ENCODE measurements at regions not wholly inside any gene's neighbourhood (a gene's known extent, or its start where the extent isn't known, plus 50 kb on each side); places are given as distances from the start of the nearest gene placed in this dataset.
"Not testable (repeated sequence)": the region's sequence is repeated elsewhere in the genome, so short reads cannot be mapped to it uniquely, and the experiment has no call there.

DNA sequence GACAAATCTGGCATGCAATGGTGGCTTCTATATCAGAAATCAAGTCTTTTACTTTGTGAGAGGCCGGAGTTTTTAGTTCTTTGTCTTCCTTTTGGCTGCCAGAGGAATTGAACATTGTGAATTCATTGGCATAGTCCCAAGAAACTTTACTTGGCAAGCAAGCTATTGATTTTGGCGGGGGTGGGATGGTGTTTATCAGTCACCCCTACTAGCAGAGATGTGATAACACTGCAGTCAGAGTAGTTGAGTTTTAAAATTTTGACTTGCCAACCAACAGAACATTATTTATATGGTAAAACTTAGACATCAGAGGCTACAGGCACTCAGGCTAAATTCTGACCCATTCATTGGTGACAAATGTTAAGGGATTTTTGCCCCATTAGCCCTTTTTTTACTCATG, 129.7 kb downstream of the FAM72C start:
- not testable (repeated sequence) for DNase-seq (ENCODE audit: low spot score); FAIRE-seq

DNA sequence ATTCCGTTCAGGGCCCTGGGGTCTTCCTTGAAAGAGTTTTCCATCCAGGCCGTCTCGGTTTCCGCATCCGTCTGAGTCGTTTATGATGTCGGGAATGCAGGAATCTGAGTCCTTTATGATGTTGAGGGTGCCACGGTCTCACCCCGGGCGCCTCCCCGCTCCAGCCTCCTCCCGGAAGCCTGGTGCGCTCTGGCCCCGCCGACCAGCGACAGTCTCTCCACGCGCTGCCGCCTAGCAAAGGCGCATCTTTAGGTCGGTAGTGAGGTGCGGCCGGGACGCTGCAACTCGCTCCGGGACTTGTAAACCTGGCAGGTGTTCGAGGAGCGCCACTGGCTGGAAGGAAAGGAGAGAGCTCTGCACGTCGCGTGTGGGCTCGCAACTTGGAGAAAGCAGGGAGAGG, 132.6 kb downstream of the FAM72C start:
- FAIRE-seq = not testable (repeated sequence)

DNA sequence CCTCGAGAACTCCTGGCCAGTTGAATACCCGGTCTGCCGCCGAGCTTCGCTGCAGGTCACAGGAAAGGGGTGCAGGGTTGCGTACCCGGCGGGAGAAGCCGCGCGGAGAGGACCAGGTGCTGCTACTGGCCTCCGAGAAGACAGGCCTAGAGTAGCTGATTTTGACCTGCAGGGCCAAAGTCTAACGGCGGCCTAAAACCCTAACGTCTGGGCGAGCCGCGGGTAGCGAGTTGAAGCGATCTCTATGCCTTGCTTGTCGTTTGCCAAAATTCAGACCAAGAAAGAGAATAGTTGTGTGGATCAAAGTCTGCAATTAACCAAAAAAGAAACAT, 133.2 kb downstream of the FAM72C start:
- DNase-seq (ENCODE audit: low spot score); FAIRE-seq: not testable (repeated sequence)

More for the DNA sequence above, 132.6 kb downstream of the FAM72C start:
- not testable (repeated sequence) for DNase-seq (ENCODE audit: low spot score)

DNA sequence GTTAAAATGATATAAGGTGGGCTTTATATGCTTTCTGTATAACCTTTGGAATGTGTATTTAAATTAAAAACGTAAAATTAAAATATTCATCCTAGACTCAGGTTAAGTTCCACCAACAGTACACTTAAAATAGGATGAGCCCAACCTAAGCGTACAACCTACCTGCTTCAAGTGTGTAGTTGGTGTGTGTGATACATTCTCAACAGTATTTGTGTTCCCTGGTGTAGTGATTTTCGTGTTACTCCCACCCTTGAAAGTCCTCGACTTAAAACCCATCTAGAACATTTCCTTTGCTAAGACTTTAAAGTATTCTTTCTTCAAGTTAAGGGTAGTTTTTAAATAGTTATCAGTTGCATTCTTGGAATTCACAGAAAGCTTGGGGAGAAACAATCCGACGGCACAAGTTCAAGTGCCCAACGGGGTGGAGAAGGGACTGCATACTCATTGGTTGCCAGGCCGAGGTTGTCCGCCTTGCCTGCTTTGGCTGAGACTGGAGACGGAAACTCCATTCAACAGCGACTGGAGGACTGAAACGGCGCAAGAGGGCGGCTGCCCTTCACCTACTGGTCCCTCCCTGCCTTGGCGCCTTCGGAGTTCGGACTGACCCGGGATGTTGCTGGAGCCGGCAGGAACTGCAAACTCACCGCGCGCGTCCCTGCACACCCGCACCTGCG, 133.7 kb downstream of the FAM72C start:
- not testable (repeated sequence) for FAIRE-seq; DNase-seq (ENCODE audit: low spot score)

DNA sequence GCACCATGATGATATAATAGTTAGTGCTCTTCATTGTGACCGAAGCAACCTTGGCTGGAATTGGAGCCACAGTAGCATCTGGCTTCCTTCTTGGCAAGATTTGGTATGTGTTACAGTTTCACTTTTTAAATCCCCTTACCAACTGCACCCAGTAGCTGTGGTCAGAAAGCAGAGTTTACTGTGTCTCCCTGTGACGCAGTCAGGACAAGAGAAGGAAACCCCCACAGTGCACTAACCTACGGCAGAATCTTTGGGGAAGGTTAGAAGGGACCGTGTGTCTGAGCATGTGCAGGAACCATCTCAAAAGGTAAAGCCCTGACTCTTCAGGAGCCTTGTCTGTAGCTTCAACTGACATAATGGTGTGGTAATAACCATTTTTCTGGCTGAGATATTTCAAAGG, 138.4 kb downstream of the FAM72C start:
- FAIRE-seq; DNase-seq (ENCODE audit: low spot score): not testable (repeated sequence)

DNA sequence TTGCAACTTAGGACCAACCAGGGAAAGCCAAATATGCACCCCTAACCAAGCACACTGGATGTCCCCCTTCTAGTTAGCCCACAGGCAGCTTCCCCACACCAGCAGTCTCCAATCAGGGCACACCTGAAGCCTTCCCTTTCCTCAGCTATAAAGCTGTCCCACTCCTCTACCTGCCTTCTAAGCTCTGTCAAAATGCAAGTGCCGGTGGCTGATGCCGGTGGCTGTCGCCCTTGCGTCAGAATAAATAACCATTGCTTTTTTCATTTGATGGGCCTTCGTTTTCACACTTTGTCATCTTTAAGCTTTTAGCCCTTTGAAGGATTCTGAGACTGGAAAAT, 139.4 kb downstream of the FAM72C start:
- FAIRE-seq; DNase-seq (ENCODE audit: low spot score): not testable (repeated sequence)

DNA sequence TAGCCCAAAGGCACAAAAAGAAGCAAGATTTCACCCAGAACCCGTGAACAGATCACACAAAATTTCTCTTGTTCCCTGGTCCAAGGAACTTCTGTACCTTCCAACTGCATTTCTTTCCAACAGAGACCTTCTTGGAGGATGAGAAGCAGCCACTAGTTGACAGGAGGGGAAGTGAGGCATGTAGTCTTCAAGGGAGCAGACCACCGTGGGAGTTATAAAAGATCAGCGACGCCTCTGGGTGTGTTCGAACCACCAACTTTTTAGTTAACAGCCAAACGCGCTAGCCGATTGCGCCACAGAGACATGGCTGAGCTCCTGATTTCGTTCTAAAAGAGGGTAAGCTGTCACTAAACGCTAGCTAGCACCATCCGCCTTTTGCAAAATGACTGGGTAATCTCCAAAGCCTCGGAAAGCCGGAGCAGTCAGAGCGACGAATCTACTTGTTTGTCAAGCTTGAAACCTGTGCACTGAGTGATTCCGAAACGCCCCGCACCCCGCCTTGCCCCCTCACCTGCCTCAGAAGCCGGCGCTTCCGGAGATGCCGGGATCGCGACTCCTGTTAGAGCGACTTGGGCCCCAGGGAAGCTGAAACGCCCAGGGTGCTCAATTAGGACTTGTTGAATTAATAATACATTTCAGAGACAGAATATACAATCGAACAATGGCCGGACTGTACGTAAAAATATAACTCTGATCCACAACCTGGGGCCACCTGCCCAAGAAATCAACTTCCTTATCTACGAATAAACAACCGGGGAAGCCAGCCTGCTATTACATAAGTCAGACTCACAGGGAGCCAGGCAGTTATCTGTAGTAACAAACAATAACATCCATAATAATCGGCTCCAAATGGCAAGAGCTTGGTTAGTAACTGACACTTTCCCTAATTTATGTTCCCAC, 140.1 kb downstream of the FAM72C start:
- not testable (repeated sequence) for FAIRE-seq; DNase-seq (ENCODE audit: low spot score)

DNA sequence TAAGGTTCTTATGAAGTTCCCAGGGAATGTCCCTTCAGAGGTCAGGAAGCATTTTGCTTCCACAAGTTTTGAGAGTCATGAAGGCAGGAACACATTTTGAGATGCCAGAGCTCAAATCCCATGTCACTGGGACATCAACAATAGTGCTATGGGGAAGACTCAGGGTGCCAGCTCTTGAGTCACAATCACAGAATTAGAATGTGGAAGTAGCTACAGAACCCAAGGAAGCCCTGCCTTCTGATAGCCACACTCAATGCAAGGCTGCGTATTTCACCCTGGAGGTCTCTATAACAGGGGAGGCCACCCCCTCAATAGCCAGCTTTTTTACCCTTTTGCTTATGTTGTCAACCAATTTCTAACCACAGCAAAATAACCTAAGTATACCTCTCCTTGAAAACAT, 145.6 kb downstream of the FAM72C start:
- FAIRE-seq; DNase-seq (ENCODE audit: low spot score): not testable (repeated sequence)

DNA sequence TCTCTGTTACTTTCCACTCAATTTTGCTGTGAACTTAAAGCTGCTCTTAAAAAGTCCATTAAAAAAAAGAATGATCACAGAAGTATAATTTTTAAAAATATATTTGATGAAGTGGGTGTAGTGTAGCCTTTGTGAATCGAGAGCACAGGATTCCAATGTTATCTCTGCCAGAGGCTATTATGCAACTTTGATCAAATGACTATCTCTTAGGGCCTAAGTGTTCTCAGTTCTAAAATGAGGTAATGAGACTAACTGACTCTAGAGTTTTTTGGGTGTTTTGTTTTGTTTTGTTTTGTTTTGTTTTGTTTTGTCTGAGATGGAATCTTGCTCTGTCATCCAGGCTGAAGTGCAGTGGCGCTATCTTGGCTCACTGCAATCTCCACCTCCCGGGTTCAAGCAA, 147.5 kb downstream of the FAM72C start:
- FAIRE-seq; DNase-seq (ENCODE audit: low spot score): not testable (repeated sequence)

DNA sequence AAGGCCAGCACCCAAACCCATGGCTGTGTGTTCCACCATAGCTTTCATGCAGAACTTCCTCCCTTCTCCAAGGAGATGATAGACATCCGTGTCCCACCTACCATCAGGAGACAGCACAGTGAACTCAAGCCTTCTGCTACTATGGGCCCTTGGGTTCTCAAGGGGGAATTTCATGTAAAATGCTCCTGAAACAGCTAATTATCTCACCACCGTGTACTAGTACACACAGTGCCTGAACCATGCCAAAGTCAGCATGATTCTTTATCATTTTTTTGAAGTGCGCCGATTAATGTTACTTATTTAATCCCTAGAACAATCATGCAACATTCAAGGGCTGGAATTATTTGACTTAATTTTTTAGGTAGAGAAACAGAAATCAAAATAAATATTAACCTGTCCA, 151.7 kb downstream of the FAM72C start:
- FAIRE-seq; DNase-seq (ENCODE audit: low spot score): not testable (repeated sequence)

DNA sequence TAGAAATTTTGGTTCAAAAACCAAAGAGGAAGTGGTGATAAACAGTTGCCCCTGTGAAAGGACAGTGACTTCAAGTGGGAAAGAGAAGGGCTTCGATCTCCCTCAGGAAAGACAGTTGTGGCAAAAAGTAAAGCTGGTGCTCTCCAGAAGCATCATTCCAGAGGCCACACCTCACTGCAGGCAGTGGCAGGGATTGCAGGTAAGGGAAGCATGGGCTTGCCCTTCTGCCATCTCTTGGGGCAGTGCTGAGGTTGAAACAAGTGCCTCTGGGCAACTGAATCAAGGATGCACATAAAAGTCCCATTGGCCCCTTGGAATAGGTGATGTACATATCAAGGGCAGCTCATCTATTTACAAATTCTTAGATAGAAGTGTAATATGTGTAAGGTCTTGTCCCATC, 155.4 kb downstream of the FAM72C start:
- DNase-seq (ENCODE audit: low spot score); FAIRE-seq: not testable (repeated sequence)

DNA sequence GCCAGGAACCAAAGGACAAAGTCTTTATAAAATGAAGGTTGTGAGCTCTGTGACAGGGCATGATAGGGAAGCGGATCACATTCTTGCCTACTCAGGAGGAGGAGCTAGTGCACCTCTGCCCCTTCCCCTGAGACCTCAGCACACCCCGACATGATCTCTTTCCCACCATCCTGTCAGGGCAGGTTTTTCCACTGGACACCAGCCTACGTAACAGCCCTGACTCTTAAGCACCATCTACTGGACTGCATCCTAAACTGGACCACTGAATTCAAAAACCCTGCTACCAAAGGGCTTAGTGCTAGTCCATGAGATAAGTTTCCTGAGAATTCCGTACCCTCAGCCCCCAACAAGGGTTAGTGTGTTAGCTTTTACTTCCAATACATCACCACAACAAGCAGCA, 166.4 kb downstream of the FAM72C start:
- not testable (repeated sequence) for DNase-seq (ENCODE audit: low spot score); FAIRE-seq

DNA sequence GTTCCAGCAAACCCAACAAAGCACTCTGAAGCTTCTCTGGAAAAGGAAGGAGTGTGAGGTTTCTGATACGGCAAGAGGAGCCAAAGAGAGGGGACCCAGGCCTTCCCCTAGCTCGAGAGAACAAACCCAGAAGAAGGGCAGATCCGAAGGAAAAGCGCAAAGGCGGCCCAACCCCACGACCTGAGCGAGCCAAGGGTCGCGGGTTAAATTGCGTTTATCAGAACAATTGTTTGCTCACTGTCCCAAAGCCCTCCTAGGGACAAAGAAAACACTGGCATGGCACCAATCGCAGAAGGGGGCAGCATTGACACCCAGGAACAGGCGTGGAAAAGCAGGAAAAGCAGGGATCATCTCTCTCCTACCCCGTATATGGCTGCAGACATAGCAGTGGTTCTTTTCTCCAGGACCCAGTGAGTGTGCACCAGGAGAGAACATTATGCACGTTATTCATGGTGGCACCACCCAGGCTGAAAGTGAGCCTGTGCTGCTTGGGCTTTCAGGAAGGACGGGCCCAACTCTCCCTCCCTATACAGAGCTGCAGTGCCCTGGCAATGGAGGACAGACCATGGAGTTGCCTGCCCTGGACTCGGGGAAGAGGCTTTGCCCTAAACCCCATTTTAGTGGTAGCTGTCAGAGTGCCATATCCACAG, 167.0 kb downstream of the FAM72C start:
- DNase-seq (ENCODE audit: low spot score); FAIRE-seq: not testable (repeated sequence)

DNA sequence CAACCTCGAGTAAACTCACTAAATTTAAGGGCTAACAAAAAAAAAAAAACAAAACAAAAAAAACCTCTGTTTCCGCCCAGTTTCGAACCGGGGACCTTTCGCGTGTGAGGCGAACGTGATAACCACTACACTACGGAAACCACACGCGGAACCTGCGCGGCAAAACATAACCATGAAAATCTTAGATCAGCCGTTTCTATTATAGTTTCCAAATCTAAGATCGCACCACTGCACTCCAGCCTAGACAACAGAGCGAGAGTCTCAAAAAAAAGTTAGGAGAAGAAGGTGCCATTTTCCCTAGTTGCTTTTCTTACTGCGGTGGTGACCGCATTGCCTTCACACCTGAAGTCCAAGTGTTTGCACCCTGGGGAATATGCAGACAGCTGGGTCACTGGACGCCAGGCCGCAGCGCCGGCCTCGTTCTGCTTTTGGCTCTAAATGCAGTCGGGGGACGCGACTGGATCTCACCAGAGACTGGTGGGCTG, 167.8 kb downstream of the FAM72C start:
- FAIRE-seq = not testable (repeated sequence)
- DNase-seq (ENCODE audit: low spot score) = peak; percentile 11

DNA sequence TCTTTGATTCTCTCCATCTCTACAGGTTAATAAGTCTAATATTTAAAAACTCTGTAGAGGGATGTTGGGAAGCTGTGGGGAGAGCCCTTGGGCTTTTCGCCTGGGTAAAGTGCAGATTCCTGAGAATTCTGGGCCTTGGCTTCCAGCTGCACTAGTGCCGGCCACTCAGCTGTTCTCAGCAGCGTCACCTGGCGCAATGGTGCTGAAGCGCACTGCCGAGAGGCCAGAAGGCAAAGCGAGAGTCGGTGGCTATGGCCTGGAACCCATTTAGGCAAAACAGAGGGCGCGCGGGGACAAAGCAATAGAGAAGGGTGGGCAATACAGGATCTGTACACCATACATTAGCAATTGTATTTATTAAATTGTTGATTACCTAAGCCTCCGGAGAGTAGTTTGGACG, 168.7 kb downstream of the FAM72C start:
- not testable (repeated sequence) for DNase-seq (ENCODE audit: low spot score)
- FAIRE-seq = peak; percentile 11

DNA sequence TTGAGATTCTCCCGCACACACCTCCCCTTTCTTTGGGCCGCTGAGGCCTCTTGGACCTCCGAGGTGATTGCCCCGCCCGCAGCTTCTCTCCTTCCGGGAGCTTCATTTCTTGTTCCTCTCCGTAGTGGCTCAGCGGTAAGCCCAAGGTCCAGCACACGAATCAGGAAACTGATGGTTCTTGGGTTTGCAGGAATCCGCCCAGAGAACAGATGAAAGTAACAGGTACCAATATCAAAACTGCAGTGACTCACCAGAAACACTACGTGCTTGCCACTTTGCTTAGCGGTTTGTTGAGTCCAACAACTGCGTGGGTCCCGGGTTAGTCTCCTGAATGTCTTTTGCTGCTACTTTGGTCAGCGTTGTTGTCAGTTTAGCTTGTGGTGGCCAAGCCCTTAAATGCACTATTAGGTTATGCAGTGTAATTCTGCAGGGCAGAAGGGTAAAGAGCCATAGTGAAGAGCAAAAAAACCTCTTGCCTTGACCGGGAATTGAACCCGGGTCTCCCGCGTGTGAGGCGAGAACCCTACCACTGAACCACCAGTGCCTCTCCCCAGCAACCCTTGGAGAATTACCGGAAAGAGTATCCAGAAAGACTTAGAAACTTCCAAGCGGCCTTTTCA, 172.1 kb downstream of the FAM72C start:
- DNase-seq (ENCODE audit: low spot score) = not testable (repeated sequence)
- peak; percentile 77 for FAIRE-seq

DNA sequence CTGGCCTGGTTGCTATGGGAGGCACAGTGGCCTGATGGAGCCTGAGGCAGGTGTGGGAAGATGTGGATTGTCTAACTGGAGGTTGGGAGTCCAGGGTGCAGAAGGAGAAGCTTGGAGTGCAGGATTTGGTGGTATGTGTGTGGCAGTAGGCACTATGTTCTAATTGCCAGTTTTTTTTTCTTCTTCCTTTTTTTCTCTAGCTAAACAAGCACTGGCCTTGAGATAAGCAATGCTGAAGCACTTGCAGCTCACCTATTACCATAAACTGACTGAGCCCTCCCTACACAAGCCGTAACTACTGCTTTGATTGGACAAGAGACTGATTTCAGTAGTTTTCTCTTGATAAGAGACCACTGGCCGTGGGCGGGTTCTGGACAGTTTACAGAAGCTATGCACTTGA, 175.4 kb downstream of the FAM72C start:
- not testable (repeated sequence) for DNase-seq (ENCODE audit: low spot score); FAIRE-seq

DNA sequence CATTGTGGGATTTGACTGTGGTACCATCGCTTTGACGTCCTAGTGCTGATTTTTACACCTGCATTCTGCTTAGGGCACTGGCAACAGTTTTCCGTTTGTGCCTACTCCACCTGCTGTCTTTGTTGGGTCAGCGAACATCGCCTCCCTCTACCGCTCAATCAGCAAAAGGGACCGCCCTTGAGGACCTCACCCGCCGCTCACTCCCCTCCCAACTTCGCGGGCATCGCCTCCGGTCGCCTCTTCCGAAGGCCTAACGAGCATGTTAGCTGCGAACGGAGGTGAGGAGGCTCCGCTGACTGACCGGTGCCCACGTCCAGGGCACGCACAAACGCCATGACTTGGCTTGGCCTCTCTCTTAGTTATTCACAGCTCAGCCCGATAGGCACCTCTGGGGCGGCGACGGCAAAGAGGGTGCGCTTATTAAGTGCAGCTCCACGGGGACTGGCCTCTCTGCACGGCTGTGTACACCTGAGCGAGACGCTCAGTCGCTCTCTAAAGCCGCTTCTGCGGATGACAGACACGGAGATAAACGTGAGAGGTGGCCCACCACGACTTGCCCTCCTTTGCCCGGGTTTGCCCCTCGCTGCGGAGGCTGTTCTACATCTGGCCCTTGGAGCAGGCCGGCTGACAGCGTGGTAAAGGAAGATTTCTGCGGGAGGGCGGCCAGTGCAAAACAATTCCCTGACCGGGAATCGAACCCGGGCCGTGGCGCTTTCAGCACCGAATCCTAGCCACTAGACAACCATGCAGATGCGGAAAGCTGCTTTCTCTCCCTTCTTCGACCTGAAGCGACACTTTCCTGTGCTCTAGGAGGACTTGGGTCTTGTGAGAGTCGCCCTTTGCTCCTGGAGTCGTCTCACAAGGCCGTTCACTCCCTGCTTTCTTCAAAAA, 179.5 kb downstream of the FAM72C start:
- FAIRE-seq; DNase-seq (ENCODE audit: low spot score): not testable (repeated sequence)

DNA sequence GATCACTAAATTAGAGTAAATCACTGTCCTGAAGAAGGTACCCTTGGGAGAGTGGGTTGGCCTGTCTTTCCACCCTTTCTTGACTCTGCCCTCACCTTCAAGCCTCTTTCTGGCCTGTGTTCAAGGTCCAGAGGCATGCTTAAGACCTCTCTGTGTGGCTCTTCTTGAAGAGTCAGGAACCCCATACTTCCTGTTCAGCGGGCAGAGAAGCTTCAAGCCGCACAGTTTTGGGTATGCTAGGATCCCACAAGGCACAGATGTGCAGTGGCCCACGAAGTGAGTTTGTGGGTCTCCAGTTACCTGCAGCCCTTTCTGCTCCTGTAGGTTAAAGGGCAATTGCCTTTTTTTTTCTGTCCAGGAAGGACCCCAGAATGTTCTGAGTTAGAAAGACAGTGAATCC, 185.4 kb downstream of the FAM72C start:
- FAIRE-seq; DNase-seq (ENCODE audit: low spot score): not testable (repeated sequence)

DNA sequence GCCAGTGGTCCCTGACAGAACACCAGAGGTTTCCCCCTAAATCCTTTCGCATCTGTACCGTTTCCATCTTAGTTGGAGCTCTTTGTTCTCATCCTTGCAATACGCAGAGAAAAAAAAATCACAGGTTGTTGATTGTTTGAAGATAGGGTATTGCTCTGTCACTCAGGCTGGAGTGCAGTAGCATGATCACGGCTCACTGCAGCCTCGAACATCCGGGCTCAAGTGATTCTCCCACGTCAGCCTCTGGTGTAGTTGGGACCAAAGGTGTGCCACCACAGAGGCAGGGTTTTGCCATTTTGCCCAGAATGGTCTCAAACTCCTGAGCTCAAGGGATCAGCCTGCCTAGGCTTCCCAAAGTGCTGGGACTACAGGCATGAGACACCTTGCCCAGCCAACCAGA, 185.9 kb downstream of the FAM72C start:
- not testable (repeated sequence) for FAIRE-seq; DNase-seq (ENCODE audit: low spot score)

Data from RCC 7860 (cell line).